Uterus (tissue), 2 donors: ENCODE measurements at regions not wholly inside any gene's neighbourhood (a gene's known extent, or its start where the extent isn't known, plus 50 kb on each side); places are given as distances from the start of the nearest gene placed in this dataset.

Source experiments
- POLR2A ChIP-seq, 2 donors: fragments of 450-650 bp; IDR thresholded peaks; one replicate each; pipeline ENCODE4 v1.6.1; 2016; ENCODE audit warnings: antibody characterized with exemption in 2 of 2, mild to moderate bottlenecking in 1 of 2, moderate library complexity in 1 of 2
- TF ChIP-seq, protein P1 (sequence below), 4 experiments: fragments of 200-600 bp in 2 of 4; fragments of 450-650 bp in 2 of 4; sonication (generic) in 2 of 4; IDR thresholded peaks; one replicate each; pipeline ENCODE4 v1.5.1; 2016 to 2019; ENCODE audit warnings: antibody characterized with exemption in 4 of 4, mild to moderate bottlenecking in 2 of 4, moderate library complexity in 1 of 4

DNA sequence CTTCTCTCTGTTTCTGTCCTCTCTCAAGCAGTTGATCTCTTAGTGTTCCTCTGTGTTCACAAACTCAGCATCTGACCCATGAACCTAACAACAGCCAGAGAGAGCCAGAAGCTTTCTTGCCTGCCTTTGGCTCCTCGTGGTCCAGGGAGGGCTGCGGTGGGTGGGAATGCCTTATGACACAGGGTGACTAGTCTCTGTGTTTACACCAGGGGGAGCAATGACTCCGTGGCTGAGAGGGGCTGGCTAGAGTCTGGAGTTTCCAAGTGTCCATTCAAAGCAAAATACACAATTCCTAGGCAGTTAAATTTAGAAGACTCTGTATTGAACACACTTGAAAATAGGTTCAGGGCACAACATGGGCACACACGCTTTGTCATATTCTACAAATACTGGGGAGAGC, 370.0 kb upstream of the FRG2C start:
- TF ChIP-seq, protein P1, sequence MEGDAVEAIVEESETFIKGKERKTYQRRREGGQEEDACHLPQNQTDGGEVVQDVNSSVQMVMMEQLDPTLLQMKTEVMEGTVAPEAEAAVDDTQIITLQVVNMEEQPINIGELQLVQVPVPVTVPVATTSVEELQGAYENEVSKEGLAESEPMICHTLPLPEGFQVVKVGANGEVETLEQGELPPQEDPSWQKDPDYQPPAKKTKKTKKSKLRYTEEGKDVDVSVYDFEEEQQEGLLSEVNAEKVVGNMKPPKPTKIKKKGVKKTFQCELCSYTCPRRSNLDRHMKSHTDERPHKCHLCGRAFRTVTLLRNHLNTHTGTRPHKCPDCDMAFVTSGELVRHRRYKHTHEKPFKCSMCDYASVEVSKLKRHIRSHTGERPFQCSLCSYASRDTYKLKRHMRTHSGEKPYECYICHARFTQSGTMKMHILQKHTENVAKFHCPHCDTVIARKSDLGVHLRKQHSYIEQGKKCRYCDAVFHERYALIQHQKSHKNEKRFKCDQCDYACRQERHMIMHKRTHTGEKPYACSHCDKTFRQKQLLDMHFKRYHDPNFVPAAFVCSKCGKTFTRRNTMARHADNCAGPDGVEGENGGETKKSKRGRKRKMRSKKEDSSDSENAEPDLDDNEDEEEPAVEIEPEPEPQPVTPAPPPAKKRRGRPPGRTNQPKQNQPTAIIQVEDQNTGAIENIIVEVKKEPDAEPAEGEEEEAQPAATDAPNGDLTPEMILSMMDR (IDR thresholded peaks at IDR 0.05) = peak; percentile 51 to 75 (median 64)
- no peak for TF ChIP-seq POLR2A (IDR thresholded peaks at IDR 0.05)
